ENCODE measurements at regions not wholly inside any gene's neighbourhood (a gene's known extent, or its start where the extent isn't known, plus 50 kb on each side); places are given as distances from the start of the nearest gene placed in this dataset.

DNA sequence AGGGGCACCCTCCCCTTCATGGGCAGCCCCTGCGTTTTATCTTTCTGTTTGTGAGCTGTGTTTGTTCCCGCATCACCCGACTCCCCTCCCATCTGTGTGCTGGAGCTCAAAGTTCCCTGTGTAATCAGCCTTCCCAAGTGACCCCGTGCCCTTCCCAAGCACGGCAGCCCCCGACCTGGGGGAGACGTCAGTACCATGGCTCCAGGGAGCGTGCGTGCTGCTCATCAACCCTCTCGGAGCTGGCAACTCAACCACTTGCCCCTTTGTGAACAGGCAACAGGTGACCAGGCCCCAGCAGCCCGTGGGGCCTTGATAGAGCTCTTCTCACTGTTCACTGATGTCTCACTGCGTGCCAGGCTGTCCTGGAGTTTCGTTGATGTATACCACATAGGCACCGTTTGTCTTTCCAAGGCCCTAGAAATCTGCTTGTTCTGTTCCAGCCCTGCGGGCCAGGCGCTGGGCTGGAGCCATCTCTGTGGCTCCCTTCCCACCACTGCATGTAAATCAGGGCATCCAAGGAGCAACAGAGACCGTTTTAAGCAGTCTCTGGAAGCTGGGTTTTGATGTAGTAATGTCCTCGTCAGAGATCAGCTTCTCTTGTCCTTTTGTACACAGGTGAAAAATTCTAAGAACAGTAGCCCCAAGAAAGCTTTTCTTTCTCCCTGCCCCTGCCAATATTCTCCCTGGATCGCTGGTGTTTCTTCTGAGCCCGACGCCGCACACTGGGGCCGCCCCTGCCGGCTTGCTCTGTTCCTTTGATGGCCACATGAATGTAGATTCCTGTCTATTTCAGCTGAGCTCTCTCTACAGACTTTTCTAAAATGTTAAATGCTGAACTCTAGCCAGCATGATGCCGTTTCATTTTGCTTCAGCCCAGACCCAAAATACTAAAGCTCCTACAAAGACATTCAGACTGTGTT, 107.0 kb upstream of the PTPRM start (continued):
- TF ChIP-seq PHF8 (CRISPR knock-in tag; IDR thresholded peaks at IDR 0.05) (peak; percentile 36; the same call in 1 of the 2 replicates), MZF1 (CRISPR knock-in tag; IDR thresholded peaks at IDR 0.05; ENCODE audit: borderline replicate concordance) (no peak), ZNF24 (IDR thresholded peaks at IDR 0.05) (no peak), ZNF782 (CRISPR knock-in tag; IDR thresholded peaks at IDR 0.05; ENCODE audit: borderline replicate concordance) (no peak; the same call in 1 of the 2 replicates), ISL2 (CRISPR knock-in tag; IDR thresholded peaks at IDR 0.05) (0 out of 2 replicates have a peak, but pooled peaks have one; percentile 19), SRF (IDR thresholded peaks at IDR 0.05; ENCODE audit: low read depth, low read length) (no peak), FOXC1 (CRISPR knock-in tag; IDR thresholded peaks at IDR 0.05; ENCODE audit: borderline replicate concordance) (peak; percentile 44; the same call in 1 of the 2 replicates), IRX3 (CRISPR knock-in tag; IDR thresholded peaks at IDR 0.05; ENCODE audit: borderline replicate concordance, low read depth) (no peak), SIX4 (CRISPR knock-in tag; IDR thresholded peaks at IDR 0.05) (no peak), MTA1 (CRISPR knock-in tag; IDR thresholded peaks at IDR 0.05; ENCODE audit: borderline replicate concordance) (peak; percentile 81; the same call in 1 of the 2 replicates), TEAD2 (CRISPR knock-in tag; IDR thresholded peaks at IDR 0.05) (no peak), ZNF547 (CRISPR knock-in tag; IDR thresholded peaks at IDR 0.05) (no peak), ZNF292 (CRISPR knock-in tag; IDR thresholded peaks at IDR 0.05; ENCODE audit: borderline replicate concordance, low read depth) (peak; percentile 69; the same call in 1 of the 2 replicates), CHCHD3 (CRISPR knock-in tag; IDR thresholded peaks at IDR 0.05) (no peak), HNRNPL (IDR thresholded peaks at IDR 0.05; ENCODE audit: low read depth, low read length) (peak; percentile 62; the same call in 1 of the 2 replicates)
- TF ChIP-seq, protein P1, sequence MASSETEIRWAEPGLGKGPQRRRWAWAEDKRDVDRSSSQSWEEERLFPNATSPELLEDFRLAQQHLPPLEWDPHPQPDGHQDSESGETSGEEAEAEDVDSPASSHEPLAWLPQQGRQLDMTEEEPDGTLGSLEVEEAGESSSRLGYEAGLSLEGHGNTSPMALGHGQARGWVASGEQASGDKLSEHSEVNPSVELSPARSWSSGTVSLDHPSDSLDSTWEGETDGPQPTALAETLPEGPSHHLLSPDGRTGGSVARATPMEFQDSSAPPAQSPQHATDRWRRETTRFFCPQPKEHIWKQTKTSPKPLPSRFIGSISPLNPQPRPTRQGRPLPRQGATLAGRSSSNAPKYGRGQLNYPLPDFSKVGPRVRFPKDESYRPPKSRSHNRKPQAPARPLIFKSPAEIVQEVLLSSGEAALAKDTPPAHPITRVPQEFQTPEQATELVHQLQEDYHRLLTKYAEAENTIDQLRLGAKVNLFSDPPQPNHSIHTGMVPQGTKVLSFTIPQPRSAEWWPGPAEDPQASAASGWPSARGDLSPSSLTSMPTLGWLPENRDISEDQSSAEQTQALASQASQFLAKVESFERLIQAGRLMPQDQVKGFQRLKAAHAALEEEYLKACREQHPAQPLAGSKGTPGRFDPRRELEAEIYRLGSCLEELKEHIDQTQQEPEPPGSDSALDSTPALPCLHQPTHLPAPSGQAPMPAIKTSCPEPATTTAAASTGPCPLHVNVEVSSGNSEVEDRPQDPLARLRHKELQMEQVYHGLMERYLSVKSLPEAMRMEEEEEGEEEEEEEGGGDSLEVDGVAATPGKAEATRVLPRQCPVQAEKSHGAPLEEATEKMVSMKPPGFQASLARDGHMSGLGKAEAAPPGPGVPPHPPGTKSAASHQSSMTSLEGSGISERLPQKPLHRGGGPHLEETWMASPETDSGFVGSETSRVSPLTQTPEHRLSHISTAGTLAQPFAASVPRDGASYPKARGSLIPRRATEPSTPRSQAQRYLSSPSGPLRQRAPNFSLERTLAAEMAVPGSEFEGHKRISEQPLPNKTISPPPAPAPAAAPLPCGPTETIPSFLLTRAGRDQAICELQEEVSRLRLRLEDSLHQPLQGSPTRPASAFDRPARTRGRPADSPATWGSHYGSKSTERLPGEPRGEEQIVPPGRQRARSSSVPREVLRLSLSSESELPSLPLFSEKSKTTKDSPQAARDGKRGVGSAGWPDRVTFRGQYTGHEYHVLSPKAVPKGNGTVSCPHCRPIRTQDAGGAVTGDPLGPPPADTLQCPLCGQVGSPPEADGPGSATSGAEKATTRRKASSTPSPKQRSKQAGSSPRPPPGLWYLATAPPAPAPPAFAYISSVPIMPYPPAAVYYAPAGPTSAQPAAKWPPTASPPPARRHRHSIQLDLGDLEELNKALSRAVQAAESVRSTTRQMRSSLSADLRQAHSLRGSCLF (CRISPR knock-in tag; IDR thresholded peaks at IDR 0.05; ENCODE audit: borderline replicate concordance), result no peak
- TF ChIP-seq, protein P2, sequence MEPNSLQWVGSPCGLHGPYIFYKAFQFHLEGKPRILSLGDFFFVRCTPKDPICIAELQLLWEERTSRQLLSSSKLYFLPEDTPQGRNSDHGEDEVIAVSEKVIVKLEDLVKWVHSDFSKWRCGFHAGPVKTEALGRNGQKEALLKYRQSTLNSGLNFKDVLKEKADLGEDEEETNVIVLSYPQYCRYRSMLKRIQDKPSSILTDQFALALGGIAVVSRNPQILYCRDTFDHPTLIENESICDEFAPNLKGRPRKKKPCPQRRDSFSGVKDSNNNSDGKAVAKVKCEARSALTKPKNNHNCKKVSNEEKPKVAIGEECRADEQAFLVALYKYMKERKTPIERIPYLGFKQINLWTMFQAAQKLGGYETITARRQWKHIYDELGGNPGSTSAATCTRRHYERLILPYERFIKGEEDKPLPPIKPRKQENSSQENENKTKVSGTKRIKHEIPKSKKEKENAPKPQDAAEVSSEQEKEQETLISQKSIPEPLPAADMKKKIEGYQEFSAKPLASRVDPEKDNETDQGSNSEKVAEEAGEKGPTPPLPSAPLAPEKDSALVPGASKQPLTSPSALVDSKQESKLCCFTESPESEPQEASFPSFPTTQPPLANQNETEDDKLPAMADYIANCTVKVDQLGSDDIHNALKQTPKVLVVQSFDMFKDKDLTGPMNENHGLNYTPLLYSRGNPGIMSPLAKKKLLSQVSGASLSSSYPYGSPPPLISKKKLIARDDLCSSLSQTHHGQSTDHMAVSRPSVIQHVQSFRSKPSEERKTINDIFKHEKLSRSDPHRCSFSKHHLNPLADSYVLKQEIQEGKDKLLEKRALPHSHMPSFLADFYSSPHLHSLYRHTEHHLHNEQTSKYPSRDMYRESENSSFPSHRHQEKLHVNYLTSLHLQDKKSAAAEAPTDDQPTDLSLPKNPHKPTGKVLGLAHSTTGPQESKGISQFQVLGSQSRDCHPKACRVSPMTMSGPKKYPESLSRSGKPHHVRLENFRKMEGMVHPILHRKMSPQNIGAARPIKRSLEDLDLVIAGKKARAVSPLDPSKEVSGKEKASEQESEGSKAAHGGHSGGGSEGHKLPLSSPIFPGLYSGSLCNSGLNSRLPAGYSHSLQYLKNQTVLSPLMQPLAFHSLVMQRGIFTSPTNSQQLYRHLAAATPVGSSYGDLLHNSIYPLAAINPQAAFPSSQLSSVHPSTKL (CRISPR knock-in tag; IDR thresholded peaks at IDR 0.05), result peak; percentile 75
- TF ChIP-seq, protein P3, sequence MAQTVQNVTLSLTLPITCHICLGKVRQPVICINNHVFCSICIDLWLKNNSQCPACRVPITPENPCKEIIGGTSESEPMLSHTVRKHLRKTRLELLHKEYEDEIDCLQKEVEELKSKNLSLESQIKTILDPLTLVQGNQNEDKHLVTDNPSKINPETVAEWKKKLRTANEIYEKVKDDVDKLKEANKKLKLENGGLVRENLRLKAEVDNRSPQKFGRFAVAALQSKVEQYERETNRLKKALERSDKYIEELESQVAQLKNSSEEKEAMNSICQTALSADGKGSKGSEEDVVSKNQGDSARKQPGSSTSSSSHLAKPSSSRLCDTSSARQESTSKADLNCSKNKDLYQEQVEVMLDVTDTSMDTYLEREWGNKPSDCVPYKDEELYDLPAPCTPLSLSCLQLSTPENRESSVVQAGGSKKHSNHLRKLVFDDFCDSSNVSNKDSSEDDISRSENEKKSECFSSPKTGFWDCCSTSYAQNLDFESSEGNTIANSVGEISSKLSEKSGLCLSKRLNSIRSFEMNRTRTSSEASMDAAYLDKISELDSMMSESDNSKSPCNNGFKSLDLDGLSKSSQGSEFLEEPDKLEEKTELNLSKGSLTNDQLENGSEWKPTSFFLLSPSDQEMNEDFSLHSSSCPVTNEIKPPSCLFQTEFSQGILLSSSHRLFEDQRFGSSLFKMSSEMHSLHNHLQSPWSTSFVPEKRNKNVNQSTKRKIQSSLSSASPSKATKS (CRISPR knock-in tag; IDR thresholded peaks at IDR 0.05), result no peak
